Caco-2 (cell line): ENCODE measurements at regions not wholly inside any gene's neighbourhood (a gene's known extent, or its start where the extent isn't known, plus 50 kb on each side); places are given as distances from the start of the nearest gene placed in this dataset.

Source experiments
- BruUV-seq: library from RNA; stranded (reverse); fragments of 400-500 nt; replicated peaks from 2 replicates; lab custom pipeline; 2021; lab: Mats Ljungman, UMichigan
- CTCF ChIA-PET: fragments of 300-600 bp; sonication (Branson Sonifier 250); formaldehyde crosslinking; loops from one replicate; lab custom pipeline; 2022; ENCODE audit warnings: antibody characterized with exemption; lab: Charles Lee
- POLR2A ChIA-PET: fragments of 300-600 bp; sonication (Branson Sonifier 250); formaldehyde crosslinking; loops from one replicate; lab custom pipeline; 2022; ENCODE audit warnings: antibody characterized with exemption; lab: Charles Lee
- DNase-seq, 2 experiments: peaks; one replicate each; pipeline versions ENCODE4 v3.0.0 to v3.0.0-alpha.2; 2020 to 2022
- H3K27me3 ChIP-seq: replicated peaks from 2 replicates; pipeline ENCODE4 v1.6.0; 2011; ENCODE audit warnings: low read length; ENCODE audit not compliant: control insufficient read depth, insufficient read depth
- H3K36me3 ChIP-seq: 2 replicates; pipeline ENCODE4 v1.5.1; 2011; ENCODE audit warnings: low read length; ENCODE audit not compliant: control insufficient read depth, insufficient read depth
- H3K4me1 ChIP-seq: fragments of 250-450 bp; sonication (Bioruptor Pico); 2 replicates; pipeline ENCODE4 v1.5.1; 2020; ENCODE audit warnings: mild to moderate bottlenecking
- H3K4me3 ChIP-seq: 2 replicates; pipeline ENCODE4 v1.5.1; 2011; ENCODE audit warnings: low read depth, mild to moderate bottlenecking, control low read depth, low read length
- H3K9me3 ChIP-seq: fragments of 250-450 bp; sonication (Bioruptor Pico); 2 replicates; pipeline ENCODE4 v1.5.1; 2020; ENCODE audit warnings: mild to moderate bottlenecking, moderate library complexity
- H3K27ac Mint-ChIP-seq: one replicate; pipeline ENCODE4 v1.8.0; 2022; ENCODE audit warnings: mixed read lengths; ENCODE audit not compliant: unreplicated experiment
- H3K27me3 Mint-ChIP-seq: one replicate; pipeline ENCODE4 v1.8.0; 2022; ENCODE audit warnings: mixed read lengths; ENCODE audit not compliant: insufficient read depth, unreplicated experiment
- H3K36me3 Mint-ChIP-seq: one replicate; pipeline ENCODE4 v1.8.0; 2022; ENCODE audit warnings: mild to moderate bottlenecking, mixed read lengths; ENCODE audit not compliant: insufficient read depth, unreplicated experiment
- H3K4me1 Mint-ChIP-seq: one replicate; pipeline ENCODE4 v1.8.0; 2022; ENCODE audit warnings: low read depth, mixed read lengths; ENCODE audit not compliant: unreplicated experiment
- H3K4me3 Mint-ChIP-seq: one replicate; pipeline ENCODE4 v1.8.0; 2022; ENCODE audit warnings: mild to moderate bottlenecking, moderate library complexity, mixed read lengths; ENCODE audit not compliant: unreplicated experiment
- H3K9me3 Mint-ChIP-seq: one replicate; pipeline ENCODE4 v1.8.0; 2022; ENCODE audit warnings: mixed read lengths; ENCODE audit not compliant: unreplicated experiment
- intact Hi-C: fragments of 100-400 bp; cut with micrococcal nuclease; formaldehyde crosslinking; loops from one replicate; pipeline ENCODE4 v1.10.0; 2022; ENCODE audit not compliant: unreplicated experiment
- TF ChIP-seq, protein P1 (sequence below), 2 experiments: fragments of 200-600 bp in 1 of 2; IDR thresholded peaks; 1 replicate in 1 of 2; 2 replicates in 1 of 2; pipeline versions ENCODE4 v1.5.1 to v1.8.0; 2011 to 2022; ENCODE audit warnings: antibody characterized with exemption in 1 of 2, control low read depth in 1 of 2, inconsistent platforms in 1 of 2, low read depth in 1 of 2, low read length in 1 of 2, mild to moderate bottlenecking in 1 of 2, moderate library complexity in 1 of 2; ENCODE audit not compliant: insufficient read depth in 1 of 2, severe bottlenecking in 1 of 2, unreplicated experiment in 1 of 2

DNA sequence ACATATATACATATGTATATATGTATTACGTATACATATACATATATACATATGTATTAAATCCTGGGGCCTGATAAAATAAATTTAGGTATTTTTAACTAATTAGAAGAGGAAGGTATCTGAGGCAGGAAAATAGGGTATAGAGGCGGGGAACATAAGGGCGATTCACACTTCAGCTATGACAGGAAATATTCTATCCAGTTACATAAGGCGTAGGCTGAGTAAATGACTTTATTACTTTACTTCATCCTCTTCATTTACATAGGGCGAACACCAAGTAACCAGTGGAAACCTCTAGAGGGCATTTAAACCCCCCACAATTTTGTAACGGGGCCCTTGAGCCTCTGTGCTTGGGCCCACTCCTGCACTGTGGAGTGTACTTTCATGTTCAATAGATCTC lies 167.5 kb downstream of the SOCS6 start:
- no peaks in the 10 kb centered on the region for H3K36me3 Mint-ChIP-seq
- intact Hi-C loops, result no loop called here
- Histone ChIP-seq H3K9me3 (no peaks in the 10 kb centered on the region), H3K4me3 (no peak overlapping the region), H3K27me3 (no peaks in the 10 kb centered on the region), H3K4me1 (no peaks in the 10 kb centered on the region), H3K36me3 (no peaks in the 10 kb centered on the region)
- no peaks in the 10 kb centered on the region for H3K4me1 Mint-ChIP-seq
- H3K27me3 Mint-ChIP-seq, result no peaks in the 10 kb centered on the region
- no peaks in the 10 kb centered on the region for H3K9me3 Mint-ChIP-seq
- no peak for DNase-seq
- H3K4me3 Mint-ChIP-seq, result no peak overlapping the region
- H3K27ac Mint-ChIP-seq, result no peak overlapping the region
- no TSS peak for BruUV-seq
- ChIA-PET POLR2A (no interaction called here), CTCF (no interaction called here)
- TF ChIP-seq, protein P1, sequence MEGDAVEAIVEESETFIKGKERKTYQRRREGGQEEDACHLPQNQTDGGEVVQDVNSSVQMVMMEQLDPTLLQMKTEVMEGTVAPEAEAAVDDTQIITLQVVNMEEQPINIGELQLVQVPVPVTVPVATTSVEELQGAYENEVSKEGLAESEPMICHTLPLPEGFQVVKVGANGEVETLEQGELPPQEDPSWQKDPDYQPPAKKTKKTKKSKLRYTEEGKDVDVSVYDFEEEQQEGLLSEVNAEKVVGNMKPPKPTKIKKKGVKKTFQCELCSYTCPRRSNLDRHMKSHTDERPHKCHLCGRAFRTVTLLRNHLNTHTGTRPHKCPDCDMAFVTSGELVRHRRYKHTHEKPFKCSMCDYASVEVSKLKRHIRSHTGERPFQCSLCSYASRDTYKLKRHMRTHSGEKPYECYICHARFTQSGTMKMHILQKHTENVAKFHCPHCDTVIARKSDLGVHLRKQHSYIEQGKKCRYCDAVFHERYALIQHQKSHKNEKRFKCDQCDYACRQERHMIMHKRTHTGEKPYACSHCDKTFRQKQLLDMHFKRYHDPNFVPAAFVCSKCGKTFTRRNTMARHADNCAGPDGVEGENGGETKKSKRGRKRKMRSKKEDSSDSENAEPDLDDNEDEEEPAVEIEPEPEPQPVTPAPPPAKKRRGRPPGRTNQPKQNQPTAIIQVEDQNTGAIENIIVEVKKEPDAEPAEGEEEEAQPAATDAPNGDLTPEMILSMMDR (IDR thresholded peaks at IDR 0.05; ENCODE audit: insufficient read depth in 1 of 2, low read depth in 1 of 2, low read length in 1 of 2, severe bottlenecking in 1 of 2, unreplicated experiment in 1 of 2), result no peak

DNA sequence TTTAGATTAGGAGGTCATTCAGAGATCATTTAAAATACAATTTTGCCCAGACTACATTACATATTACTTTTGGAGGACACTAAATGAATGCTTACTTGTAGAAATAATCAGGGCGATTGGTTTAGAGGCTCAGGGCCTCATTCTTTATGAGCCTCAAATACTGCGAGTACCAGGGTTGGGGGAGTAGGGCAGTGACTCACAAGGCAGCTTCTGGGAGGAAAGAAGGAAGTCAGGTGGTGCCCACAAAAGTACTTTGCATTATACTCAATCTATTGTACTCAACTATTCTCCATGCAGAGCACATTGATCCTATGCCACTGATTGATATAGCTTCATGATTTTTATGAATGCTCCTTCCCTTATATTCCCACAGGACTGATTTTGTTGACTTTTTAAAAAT lies 166.9 kb downstream of the SOCS6 start:
- no peaks in the 10 kb centered on the region for H3K27me3 Mint-ChIP-seq
- H3K36me3 ChIP-seq, result no peaks in the 10 kb centered on the region
- no peaks in the 10 kb centered on the region for H3K36me3 Mint-ChIP-seq
- intact Hi-C loops, result loop anchor here (2.0 kb wide), 1 partner anchor 819 kb away; no protein-coding TSS in a partner anchor
- no peak for DNase-seq
- H3K4me1 Mint-ChIP-seq, result no peaks in the 10 kb centered on the region
- H3K9me3 ChIP-seq, result no peaks in the 10 kb centered on the region
- BruUV-seq, result no TSS peak
- H3K4me3 Mint-ChIP-seq, result no peak overlapping the region
- no peak overlapping the region for H3K4me3 ChIP-seq
- ChIA-PET CTCF (interaction anchor here (1.1 kb wide), 1 partner anchor 250 kb away, joined by 3 read pairs; no protein-coding TSS in a partner anchor), POLR2A (no interaction called here)
- no peak overlapping the region for H3K27ac Mint-ChIP-seq
- TF ChIP-seq, protein P1 (IDR thresholded peaks at IDR 0.05; ENCODE audit: insufficient read depth in 1 of 2, low read depth in 1 of 2, low read length in 1 of 2, severe bottlenecking in 1 of 2, unreplicated experiment in 1 of 2), result no peak
- no peaks in the 10 kb centered on the region for H3K9me3 Mint-ChIP-seq
- no peaks in the 10 kb centered on the region for H3K4me1 ChIP-seq
- no peaks in the 10 kb centered on the region for H3K27me3 ChIP-seq

DNA sequence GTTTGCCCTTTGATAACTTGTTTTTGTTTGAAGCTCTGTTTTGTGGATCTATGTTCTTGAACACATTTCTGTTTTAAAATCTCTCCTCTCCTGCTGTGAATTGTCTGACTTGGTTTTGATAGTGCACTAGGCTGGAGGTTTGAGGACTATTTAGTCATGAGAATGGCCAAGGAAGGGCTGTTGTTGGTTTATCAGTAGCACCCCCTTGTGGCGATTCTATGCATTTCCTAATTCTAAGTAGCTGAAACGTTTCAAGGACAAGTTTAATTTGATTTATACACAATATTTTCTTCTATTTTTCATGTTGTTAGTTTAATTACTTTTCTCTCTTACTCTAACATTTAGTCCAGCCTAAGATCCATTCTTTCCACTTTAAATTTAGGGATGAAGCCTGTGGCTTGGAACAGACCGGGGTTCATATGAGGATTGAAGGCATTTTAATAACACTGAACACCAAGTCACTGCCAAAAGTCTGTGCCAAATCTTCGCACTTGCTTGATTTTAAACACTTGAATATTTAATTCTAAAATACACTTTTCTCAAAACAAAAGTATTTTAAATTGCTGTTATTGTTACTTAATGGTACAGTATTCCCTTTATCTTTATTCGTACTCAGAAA lies 166.0 kb downstream of the SOCS6 start:
- Mint-ChIP-seq H3K27ac (no peak overlapping the region), H3K4me1 (no peaks in the 10 kb centered on the region), H3K27me3 (no peaks in the 10 kb centered on the region), H3K36me3 (no peaks in the 10 kb centered on the region), H3K4me3 (no peak overlapping the region), H3K9me3 (no peaks in the 10 kb centered on the region)
- no peak overlapping the region for H3K4me3 ChIP-seq
- TF ChIP-seq, protein P1 (IDR thresholded peaks at IDR 0.05; ENCODE audit: insufficient read depth in 1 of 2, low read depth in 1 of 2, low read length in 1 of 2, severe bottlenecking in 1 of 2, unreplicated experiment in 1 of 2), result peak; percentile 41 to 57
- H3K4me1 ChIP-seq, result no peaks in the 10 kb centered on the region
- peak in 1 of 2 experiments; percentile 45 for DNase-seq
- H3K9me3 ChIP-seq, result no peaks in the 10 kb centered on the region
- H3K36me3 ChIP-seq, result no peaks in the 10 kb centered on the region
- POLR2A ChIA-PET, result no interaction called here
- H3K27me3 ChIP-seq, result no peaks in the 10 kb centered on the region
- BruUV-seq, result no TSS peak
- CTCF ChIA-PET, result interaction anchor here (0.7 to 1.1 kb wide), 3 partner anchors 249 to 921 kb away, joined by 3 to 4 read pairs (median 3); no protein-coding TSS in a partner anchor
- intact Hi-C loops, result loop anchor here (1.0 to 2.0 kb wide), 3 partner anchors 283 to 818 kb away; no protein-coding TSS in a partner anchor
